H1 (cell line): ENCODE measurements at regions not wholly inside any gene's neighbourhood (a gene's known extent, or its start where the extent isn't known, plus 50 kb on each side); places are given as distances from the start of the nearest gene placed in this dataset.

ENCODE experiments used
- CHD7 ChIP-seq: fragments of 300-600 bp; sonication (generic); IDR thresholded peaks from 2 replicates; pipeline ENCODE4 v1.7.1; 2012; ENCODE audit warnings: low read length, moderate library complexity, mild to moderate bottlenecking, inconsistent platforms; ENCODE audit not compliant: insufficient replicate concordance
- CTCF ChIP-seq, 3 experiments: IDR thresholded peaks; 1 replicate in 2 of 3; 2 replicates in 1 of 3; pipeline versions ENCODE4 v1.5.1 to v1.6.1; 2011; ENCODE audit warnings: low read length in 3 of 3, mild to moderate bottlenecking in 3 of 3, inconsistent platforms in 2 of 3, low read depth in 1 of 3, moderate library complexity in 1 of 3; ENCODE audit not compliant: insufficient read depth in 1 of 3; ENCODE audit errors: control extremely low read depth in 1 of 3
- FOSL1 ChIP-seq: IDR thresholded peaks from 2 replicates; pipeline ENCODE4 v1.6.1; 2011; ENCODE audit warnings: mild to moderate bottlenecking, low read depth, low read length, moderate library complexity; ENCODE audit not compliant: insufficient read depth
- KDM5A ChIP-seq: fragments of 200-600 bp; IDR thresholded peaks from 2 replicates; pipeline ENCODE4 v1.7.1; 2012; ENCODE audit warnings: mild to moderate bottlenecking, low read length, inconsistent platforms, mixed read lengths
- MAX ChIP-seq: IDR thresholded peaks from 2 replicates; pipeline ENCODE4 v1.6.1; 2012; ENCODE audit warnings: inconsistent platforms
- TAF1 ChIP-seq: IDR thresholded peaks from 2 replicates; pipeline ENCODE4 v1.6.1; 2011; ENCODE audit warnings: mild to moderate bottlenecking, low read depth, low read length

- TF ChIP-seq CHD7 = no peak
- no peak for TF ChIP-seq MAX
- TF ChIP-seq KDM5A = no peak
- no peak for TF ChIP-seq FOSL1
- no peak for TF ChIP-seq TAF1
- TF ChIP-seq CTCF (IDR thresholded peaks at IDR 0.05; ENCODE audit: control extremely low read depth in 1 of 3, insufficient read depth in 1 of 3, low read depth in 1 of 3, low read length in 3 of 3) = peak in 2 of 3 experiments; percentile 25 to 38; a peak in 2 of 4 replicates
Measured at GRCh38 chr10:52488606-52489485, 174.8 kb downstream of the DKK1 start (continued).
